Right atrium auricular region (tissue), 2 donors: ENCODE measurements at regions not wholly inside any gene's neighbourhood (a gene's known extent, or its start where the extent isn't known, plus 50 kb on each side); places are given as distances from the start of the nearest gene placed in this dataset.
"Not testable (repeated sequence)": the region's sequence is repeated elsewhere in the genome, so short reads cannot be mapped to it uniquely, and the experiment has no call there.

Experiments
- DNase-seq: peaks from one replicate; pipeline ENCODE4 v3.0.0-alpha.2; 2019; ENCODE audit warnings: low spot score
- H3K27ac ChIP-seq, 2 donors: fragments of 200-600 bp; sonication (generic); 1 replicate in 1 of 2; 2 replicates in 1 of 2; pipeline ENCODE4 v1.5.1; 2016 to 2019
- H3K27me3 ChIP-seq, 2 donors: fragments of 200-600 bp; sonication (generic); one replicate each; pipeline versions ENCODE4 v1.5.1 to v1.6.0; 2017 to 2019
- H3K36me3 ChIP-seq: fragments of 200-600 bp; sonication (generic); one replicate; pipeline ENCODE4 v1.5.1; 2016
- H3K4me1 ChIP-seq, 2 donors: fragments of 200-600 bp; sonication (generic); one replicate each; pipeline versions ENCODE4 v1.5.1 to v1.6.0; 2017 to 2019
- H3K4me3 ChIP-seq, 2 donors: fragments of 200-600 bp; sonication (generic); 1 replicate in 1 of 2; 2 replicates in 1 of 2; pipeline ENCODE4 v1.5.1; 2017 to 2019; ENCODE audit warnings: mild to moderate bottlenecking in 1 of 2, moderate library complexity in 1 of 2
- H3K9me3 ChIP-seq, 2 donors: fragments of 200-600 bp; sonication (generic); one replicate each; pipeline ENCODE4 v1.5.1; 2019
- CTCF ChIP-seq, 2 donors: fragments of 200-600 bp; sonication (generic); IDR thresholded peaks; one replicate each; pipeline ENCODE4 v1.5.1; 2019; ENCODE audit warnings: antibody characterized with exemption in 2 of 2

- no peak for TF ChIP-seq CTCF (IDR thresholded peaks at IDR 0.05)
- Histone ChIP-seq H3K4me3 (no peak overlapping the region), H3K36me3 (no peaks in the 10 kb centered on the region), H3K9me3 (no peaks in the 10 kb centered on the region), H3K27me3 (no peaks in the 10 kb centered on the region), H3K4me1 (peaks cover 0 to 9% of the 10 kb centered on the region in 2 donors), H3K27ac (no peak overlapping the region)
- no peak for DNase-seq
Measured at GRCh38 chr19:33866696-33867095, 70.0 kb downstream of the KCTD15 start.

- DNase-seq: no peak
- peak overlapping the region in 1 of 2 donors; percentile 12 for H3K27ac ChIP-seq
- peak overlapping the region in 1 of 2 donors; percentile 12 for H3K4me3 ChIP-seq
Measured at GRCh38 chr19:33868076-33868735, 71.5 kb downstream of the KCTD15 start.

GRCh38 chr19:33868788-33869412 is 72.2 kb downstream of the KCTD15 start:
- Histone ChIP-seq H3K4me1 (peaks cover 0 to 9% of the 10 kb centered on the region in 2 donors), H3K9me3 (no peaks in the 10 kb centered on the region), H3K36me3 (no peaks in the 10 kb centered on the region), H3K4me3 (peak overlapping the region in 1 of 2 donors; percentile 12), H3K27me3 (no peaks in the 10 kb centered on the region), H3K27ac (peak overlapping the region in 1 of 2 donors; percentile 12)
- no peak for DNase-seq
- peak in 1 of 2 donors; percentile 40 for TF ChIP-seq CTCF (IDR thresholded peaks at IDR 0.05)

More at GRCh38 chr19:33868076-33868735, 71.5 kb downstream of the KCTD15 start:
- Histone ChIP-seq H3K36me3 (no peaks in the 10 kb centered on the region), H3K27me3 (no peaks in the 10 kb centered on the region), H3K9me3 (no peaks in the 10 kb centered on the region), H3K4me1 (peaks cover 0 to 9% of the 10 kb centered on the region in 2 donors)
- TF ChIP-seq CTCF (IDR thresholded peaks at IDR 0.05): no peak

- H3K9me3 ChIP-seq: not testable (repeated sequence)
Measured at GRCh38 chr19:33870298-33870932, 73.7 kb downstream of the KCTD15 start.

GRCh38 chr19:33871605-33872004 is 74.9 kb downstream of the KCTD15 start:
- no peak for DNase-seq
- Histone ChIP-seq H3K27me3 (no peaks in the 10 kb centered on the region), H3K36me3 (no peaks in the 10 kb centered on the region), H3K27ac (no peak overlapping the region), H3K4me3 (no peak overlapping the region), H3K9me3 (no peaks in the 10 kb centered on the region), H3K4me1 (peaks cover 0 to 9% of the 10 kb centered on the region in 2 donors)
- no peak for TF ChIP-seq CTCF (IDR thresholded peaks at IDR 0.05)

More at GRCh38 chr19:33870298-33870932, 73.7 kb downstream of the KCTD15 start:
- H3K4me3 ChIP-seq, H3K36me3 ChIP-seq, H3K27me3 ChIP-seq, H3K4me1 ChIP-seq, DNase-seq, H3K27ac ChIP-seq: not testable (repeated sequence)
